T-helper 1 cell treated with Interleukin-12 subunit alpha and Interleukin-12 subunit beta and Interleukin-4 antibody, amounts not matched to agents 30 μg/mL and 1 μg/mL, for 36 hours (primary cell): ENCODE measurements at regions not wholly inside any gene's neighbourhood (a gene's known extent, or its start where the extent isn't known, plus 50 kb on each side); places are given as distances from the start of the nearest gene placed in this dataset.
"Not testable (repeated sequence)": the region's sequence is repeated elsewhere in the genome, so short reads cannot be mapped to it uniquely, and the experiment has no call there.

Source experiments
- H3K27ac Mint-ChIP-seq: one replicate; pipeline ENCODE4 v1.8.0; 2021; ENCODE audit warnings: mild to moderate bottlenecking, mixed read lengths
- H3K27me3 Mint-ChIP-seq: one replicate; pipeline ENCODE4 v1.8.0; 2021; ENCODE audit warnings: low read depth, mixed read lengths
- H3K36me3 Mint-ChIP-seq: one replicate; pipeline ENCODE4 v1.8.0; 2021; ENCODE audit warnings: low read depth, mixed read lengths
- H3K4me1 Mint-ChIP-seq: one replicate; pipeline ENCODE4 v1.8.0; 2021; ENCODE audit warnings: low read depth, mixed read lengths
- H3K4me3 Mint-ChIP-seq: one replicate; pipeline ENCODE4 v1.8.0; 2021; ENCODE audit warnings: mild to moderate bottlenecking, moderate library complexity, mixed read lengths
- H3K9me3 Mint-ChIP-seq: one replicate; pipeline ENCODE4 v1.8.0; 2021; ENCODE audit warnings: mixed read lengths

- H3K36me3 Mint-ChIP-seq: no peaks in the 10 kb centered on the region
- H3K27ac Mint-ChIP-seq: no peak overlapping the region
- H3K4me3 Mint-ChIP-seq: no peak overlapping the region
- H3K9me3 Mint-ChIP-seq: no peaks in the 10 kb centered on the region
- no peaks in the 10 kb centered on the region for H3K4me1 Mint-ChIP-seq
- H3K27me3 Mint-ChIP-seq: no peaks in the 10 kb centered on the region
These were observed 182.6 kb upstream of the TMEM106B start for GRCh38 chr7:12028508-12028907.

DNA sequence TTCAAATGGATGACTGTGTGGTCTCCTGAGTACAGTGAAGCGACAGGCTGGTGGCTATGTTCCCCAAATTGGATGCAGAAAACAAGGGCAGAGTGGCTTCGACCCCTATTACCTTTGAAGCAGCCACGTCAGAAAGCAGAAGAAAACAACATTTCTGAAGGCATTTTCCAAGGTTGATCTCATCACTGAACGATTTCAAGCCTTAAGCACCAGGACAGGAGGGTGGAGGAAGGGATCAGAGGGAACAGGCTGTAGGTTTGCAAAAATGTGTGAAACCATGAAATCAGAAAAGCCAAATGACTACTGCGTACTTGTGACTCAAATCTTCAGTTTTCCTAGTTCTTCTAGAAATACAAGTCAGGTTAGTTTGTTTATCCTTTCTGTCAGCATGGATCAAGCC lies 181.0 kb upstream of the TMEM106B start:
- no peak overlapping the region for H3K4me3 Mint-ChIP-seq
- no peaks in the 10 kb centered on the region for H3K4me1 Mint-ChIP-seq
- no peaks in the 10 kb centered on the region for H3K27me3 Mint-ChIP-seq
- no peaks in the 10 kb centered on the region for H3K36me3 Mint-ChIP-seq
- no peak overlapping the region for H3K27ac Mint-ChIP-seq
- no peaks in the 10 kb centered on the region for H3K9me3 Mint-ChIP-seq

- Mint-ChIP-seq H3K27ac (no peak overlapping the region), H3K36me3 (no peaks in the 10 kb centered on the region), H3K4me1 (no peaks in the 10 kb centered on the region), H3K27me3 (no peaks in the 10 kb centered on the region), H3K9me3 (no peaks in the 10 kb centered on the region), H3K4me3 (no peak overlapping the region)
These were observed 179.9 kb upstream of the TMEM106B start for GRCh38 chr7:12031186-12031585.

- Mint-ChIP-seq H3K27me3 (no peaks in the 10 kb centered on the region), H3K36me3 (no peaks in the 10 kb centered on the region), H3K9me3 (no peaks in the 10 kb centered on the region), H3K27ac (no peak overlapping the region), H3K4me1 (no peaks in the 10 kb centered on the region), H3K4me3 (no peak overlapping the region)
These were observed 179.5 kb upstream of the TMEM106B start for GRCh38 chr7:12031638-12032037.

DNA sequence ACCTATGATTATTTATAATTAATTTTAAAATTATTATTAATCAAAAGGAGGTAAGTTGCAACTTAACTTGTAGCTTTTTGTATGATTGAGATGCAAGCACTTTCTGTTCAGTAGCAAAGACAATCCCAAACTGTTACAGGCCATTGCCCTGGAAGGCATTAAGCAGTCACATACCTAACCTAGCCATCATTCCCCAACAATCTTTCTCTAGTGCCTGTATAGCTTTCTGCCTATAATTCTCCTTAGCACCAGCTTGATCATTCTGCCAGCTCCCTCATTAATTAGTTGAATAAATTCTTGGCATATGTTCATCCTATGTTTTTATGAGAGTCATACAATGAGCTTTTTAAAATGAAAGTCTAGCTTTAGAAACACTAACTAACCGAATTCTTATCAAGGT lies 178.9 kb upstream of the TMEM106B start:
- H3K4me3 Mint-ChIP-seq: no peak overlapping the region
- no peaks in the 10 kb centered on the region for H3K4me1 Mint-ChIP-seq
- H3K27ac Mint-ChIP-seq: no peak overlapping the region
- no peaks in the 10 kb centered on the region for H3K9me3 Mint-ChIP-seq
- no peaks in the 10 kb centered on the region for H3K36me3 Mint-ChIP-seq
- H3K27me3 Mint-ChIP-seq: no peaks in the 10 kb centered on the region

- not testable (repeated sequence) for H3K4me1 Mint-ChIP-seq, H3K9me3 Mint-ChIP-seq, H3K27ac Mint-ChIP-seq, H3K36me3 Mint-ChIP-seq, H3K4me3 Mint-ChIP-seq, H3K27me3 Mint-ChIP-seq
These were observed 167.6 kb upstream of the TMEM106B start for GRCh38 chr7:12043457-12043856.

- Mint-ChIP-seq H3K27ac (no peak overlapping the region), H3K4me1 (no peaks in the 10 kb centered on the region), H3K9me3 (peaks cover 9% of the 10 kb centered on the region), H3K27me3 (peaks cover 7% of the 10 kb centered on the region), H3K36me3 (no peaks in the 10 kb centered on the region), H3K4me3 (no peak overlapping the region)
These were observed 158.9 kb upstream of the TMEM106B start for GRCh38 chr7:12052211-12052610.

DNA sequence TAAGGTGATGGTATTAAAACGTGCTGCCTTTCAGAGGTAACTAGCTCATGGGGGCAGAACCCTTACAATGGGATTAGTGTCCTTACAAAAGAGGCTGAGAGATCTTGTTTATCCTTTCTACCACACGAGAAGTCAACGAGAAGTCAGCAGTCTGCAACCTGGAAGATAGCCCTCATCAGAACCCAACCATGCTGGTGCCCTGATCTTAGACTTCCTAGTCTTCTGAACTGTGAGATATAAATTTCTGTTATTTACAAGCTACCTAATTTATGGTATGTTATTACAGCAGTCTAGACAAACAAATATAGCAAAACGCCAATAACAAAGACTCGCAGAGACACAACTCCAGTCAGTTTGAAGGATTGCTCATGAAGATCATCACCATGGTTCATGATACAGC lies 157.5 kb upstream of the TMEM106B start:
- peaks cover 7% of the 10 kb centered on the region for H3K27me3 Mint-ChIP-seq
- peaks cover 13% of the 10 kb centered on the region for H3K9me3 Mint-ChIP-seq
- H3K36me3 Mint-ChIP-seq: no peaks in the 10 kb centered on the region
- H3K27ac Mint-ChIP-seq: no peak overlapping the region
- no peaks in the 10 kb centered on the region for H3K4me1 Mint-ChIP-seq
- H3K4me3 Mint-ChIP-seq: no peak overlapping the region

DNA sequence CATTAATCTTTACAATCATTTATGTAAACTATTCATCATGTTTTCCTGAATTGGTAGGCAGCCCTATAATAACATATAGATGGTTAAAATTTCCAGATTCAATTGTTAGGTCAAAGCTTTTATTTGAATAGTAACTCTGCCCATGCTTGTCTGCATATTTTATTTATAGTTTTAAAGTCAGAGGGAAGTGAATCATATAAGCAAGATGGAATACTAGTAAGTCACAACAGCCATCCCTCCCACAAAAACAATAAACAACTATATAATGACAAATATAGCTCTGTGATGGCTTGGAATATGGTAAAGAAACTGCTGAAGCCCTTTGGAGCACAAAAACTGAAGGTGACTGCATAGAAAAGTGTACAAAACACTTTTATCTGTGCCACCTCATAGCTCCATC lies 156.3 kb upstream of the TMEM106B start:
- Mint-ChIP-seq H3K27ac (no peak overlapping the region), H3K4me3 (no peak overlapping the region), H3K9me3 (peaks cover 13% of the 10 kb centered on the region), H3K4me1 (no peaks in the 10 kb centered on the region), H3K27me3 (peaks cover 3% of the 10 kb centered on the region), H3K36me3 (no peaks in the 10 kb centered on the region)

- Mint-ChIP-seq H3K27ac (no peak overlapping the region), H3K4me3 (no peak overlapping the region), H3K4me1 (no peaks in the 10 kb centered on the region), H3K9me3 (peaks cover 13% of the 10 kb centered on the region), H3K36me3 (no peaks in the 10 kb centered on the region), H3K27me3 (no peaks in the 10 kb centered on the region)
These were observed 154.7 kb upstream of the TMEM106B start for GRCh38 chr7:12056381-12056780.

GRCh38 chr7:12056977-12057376 lies 154.1 kb upstream of the TMEM106B start:
- Mint-ChIP-seq H3K4me3 (no peak overlapping the region), H3K9me3 (peaks cover 13% of the 10 kb centered on the region), H3K27ac (no peak overlapping the region), H3K27me3 (no peaks in the 10 kb centered on the region), H3K4me1 (no peaks in the 10 kb centered on the region), H3K36me3 (no peaks in the 10 kb centered on the region)

DNA sequence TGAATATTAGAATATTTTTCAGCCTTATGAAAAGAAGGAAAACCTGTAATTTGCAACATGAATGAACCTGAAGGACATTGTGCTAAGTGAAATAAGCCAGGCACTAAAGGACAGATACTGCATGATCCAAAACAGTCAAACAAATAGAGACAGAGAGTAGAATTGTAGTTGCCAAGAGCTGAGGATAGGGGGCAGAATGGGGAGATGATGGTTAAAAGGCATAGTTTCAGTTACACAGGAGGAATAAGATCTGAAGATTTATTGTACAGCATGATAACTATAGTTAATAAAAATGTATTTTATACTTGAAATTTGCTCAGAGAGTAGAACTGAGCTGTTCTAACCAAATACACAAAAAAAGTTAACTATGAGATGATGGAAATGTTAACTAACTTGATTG lies 149.0 kb upstream of the TMEM106B start:
- H3K4me3 Mint-ChIP-seq: no peak overlapping the region
- no peaks in the 10 kb centered on the region for H3K4me1 Mint-ChIP-seq
- no peaks in the 10 kb centered on the region for H3K36me3 Mint-ChIP-seq

DNA sequence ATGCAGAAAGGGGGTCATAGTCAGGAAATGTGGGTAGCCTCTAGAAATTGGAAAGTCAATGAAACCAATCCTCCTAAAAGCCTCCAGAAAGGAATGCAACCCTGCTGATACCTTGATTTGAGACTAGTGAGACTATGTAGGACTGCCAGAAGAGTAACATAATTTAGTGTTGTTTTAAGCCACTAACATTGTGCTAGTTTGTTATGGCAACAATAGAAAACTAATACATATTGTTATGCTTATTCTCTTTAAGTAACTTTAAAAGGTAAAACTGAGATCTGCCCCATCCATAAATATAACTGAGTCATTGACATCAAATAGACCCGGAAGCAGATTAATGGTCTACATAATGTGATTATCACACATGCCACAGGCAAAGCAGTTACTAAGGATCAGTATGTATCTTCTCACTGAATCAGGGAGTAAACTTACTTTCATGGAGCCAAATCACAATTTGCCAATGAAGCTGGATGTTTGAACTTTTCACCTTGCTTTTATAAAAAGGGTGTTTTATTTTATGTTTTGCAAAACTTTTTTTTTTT lies 146.4 kb upstream of the TMEM106B start:
- Mint-ChIP-seq H3K4me3 (no peak overlapping the region), H3K4me1 (no peaks in the 10 kb centered on the region), H3K27me3 (no peaks in the 10 kb centered on the region), H3K27ac (no peak overlapping the region), H3K36me3 (no peaks in the 10 kb centered on the region), H3K9me3 (no peaks in the 10 kb centered on the region)

More for the DNA sequence above, 149.0 kb upstream of the TMEM106B start:
- H3K9me3 Mint-ChIP-seq: peaks cover 5% of the 10 kb centered on the region
- no peak overlapping the region for H3K27ac Mint-ChIP-seq
- no peaks in the 10 kb centered on the region for H3K27me3 Mint-ChIP-seq

DNA sequence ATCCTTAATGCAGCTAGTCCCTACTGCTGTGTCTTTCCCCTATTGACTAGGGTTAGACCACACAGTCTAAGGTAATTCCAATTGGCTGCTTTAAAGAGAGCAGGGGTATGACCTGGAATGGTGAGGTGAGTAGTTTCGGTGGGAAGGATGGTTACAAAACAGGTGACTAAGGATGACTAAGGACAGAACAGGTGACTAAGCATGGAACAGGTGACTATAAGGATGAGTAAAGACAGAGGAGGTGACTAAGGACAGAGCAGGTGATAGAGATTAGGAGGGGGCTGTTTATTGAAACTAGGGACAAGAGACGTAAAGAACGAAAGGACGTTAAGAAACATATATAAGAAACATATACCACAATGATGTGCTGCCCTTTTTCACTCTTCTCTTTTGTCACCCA lies 145.1 kb upstream of the TMEM106B start:
- no peaks in the 10 kb centered on the region for H3K36me3 Mint-ChIP-seq
- no peaks in the 10 kb centered on the region for H3K9me3 Mint-ChIP-seq
- H3K27ac Mint-ChIP-seq: no peak overlapping the region
- H3K4me1 Mint-ChIP-seq: no peaks in the 10 kb centered on the region
- H3K4me3 Mint-ChIP-seq: no peak overlapping the region
- no peaks in the 10 kb centered on the region for H3K27me3 Mint-ChIP-seq

DNA sequence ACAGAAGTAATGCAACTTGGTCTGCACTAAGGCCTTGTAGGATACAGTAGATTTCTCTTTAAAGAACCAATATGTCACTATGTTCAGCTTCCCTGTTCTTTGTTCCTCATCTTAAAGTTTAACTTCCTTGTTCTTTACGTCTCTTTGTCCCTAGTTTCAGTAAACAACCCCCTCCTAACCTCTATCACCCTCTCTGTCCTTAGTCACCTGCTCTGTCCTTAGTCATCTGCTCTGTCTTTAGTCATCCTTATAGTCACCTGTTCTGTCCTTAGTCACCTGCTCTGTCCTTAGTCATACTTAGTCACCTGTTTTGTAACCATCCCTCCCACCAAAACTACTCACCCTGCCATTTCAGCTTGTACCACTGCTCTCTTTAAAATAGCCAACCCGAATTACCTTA lies 144.6 kb upstream of the TMEM106B start:
- no peaks in the 10 kb centered on the region for H3K27me3 Mint-ChIP-seq
- no peaks in the 10 kb centered on the region for H3K9me3 Mint-ChIP-seq
- no peak overlapping the region for H3K27ac Mint-ChIP-seq
- H3K36me3 Mint-ChIP-seq: no peaks in the 10 kb centered on the region
- H3K4me3 Mint-ChIP-seq: no peak overlapping the region
- H3K4me1 Mint-ChIP-seq: no peaks in the 10 kb centered on the region

DNA sequence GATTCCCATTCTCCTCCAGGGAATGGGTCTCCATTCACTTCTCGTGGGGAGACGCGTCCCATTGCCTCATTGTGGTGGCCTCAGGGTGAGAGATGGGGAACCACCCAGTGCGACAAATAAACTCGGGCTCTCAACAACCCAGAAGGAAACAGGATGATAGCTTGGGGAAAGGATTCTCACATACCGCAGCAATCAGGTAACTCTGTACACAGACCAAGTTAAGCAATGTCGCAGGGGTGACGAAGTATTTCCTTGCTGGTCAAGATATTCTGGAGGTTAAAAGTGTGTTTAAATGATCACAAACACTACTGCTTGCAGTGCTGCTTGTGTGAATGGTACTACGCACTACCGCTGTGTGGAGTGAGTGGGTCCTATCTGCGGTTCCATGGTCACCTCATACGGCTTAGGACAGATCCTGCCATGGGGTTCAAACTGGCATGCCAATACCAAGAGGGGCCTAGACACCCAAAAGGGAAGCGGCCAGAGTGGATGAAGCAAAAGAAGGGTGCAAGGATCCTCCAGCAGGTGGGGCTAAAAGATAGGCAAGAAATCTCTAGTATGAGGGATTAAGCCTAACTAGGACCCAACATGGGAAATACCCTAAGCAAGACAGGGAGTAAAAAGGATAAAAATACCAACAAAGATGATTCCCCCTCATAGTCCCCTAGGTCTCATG lies 143.8 kb upstream of the TMEM106B start:
- no peaks in the 10 kb centered on the region for H3K27me3 Mint-ChIP-seq
- H3K27ac Mint-ChIP-seq: no peak overlapping the region
- H3K4me1 Mint-ChIP-seq: no peaks in the 10 kb centered on the region
- no peaks in the 10 kb centered on the region for H3K36me3 Mint-ChIP-seq
- no peak overlapping the region for H3K4me3 Mint-ChIP-seq
- H3K9me3 Mint-ChIP-seq: no peaks in the 10 kb centered on the region
